Neuron (in vitro differentiated cells): ENCODE measurements at regions not wholly inside any gene's neighbourhood (a gene's known extent, or its start where the extent isn't known, plus 50 kb on each side); places are given as distances from the start of the nearest gene placed in this dataset.
"Not testable (repeated sequence)": the region's sequence is repeated elsewhere in the genome, so short reads cannot be mapped to it uniquely, and the experiment has no call there.

Experiments used
- H2AFZ ChIP-seq: one replicate; pipeline ENCODE4 v1.6.1; 2013; ENCODE audit warnings: low read depth, mild to moderate bottlenecking, inconsistent platforms, low read length, moderate library complexity
- H3K27me3 ChIP-seq: one replicate; pipeline ENCODE4 v1.6.1; 2013; ENCODE audit warnings: low read length; ENCODE audit not compliant: insufficient read depth
- H3K36me3 ChIP-seq: one replicate; pipeline ENCODE4 v1.6.1; 2013; ENCODE audit warnings: low read length; ENCODE audit not compliant: insufficient read depth
- H3K4me1 ChIP-seq: one replicate; pipeline ENCODE4 v1.6.1; 2013; ENCODE audit warnings: low read length; ENCODE audit not compliant: insufficient read depth
- H3K4me3 ChIP-seq: 2 replicates; pipeline ENCODE4 v1.5.1; 2013; ENCODE audit warnings: mild to moderate bottlenecking, low read length, moderate library complexity
- H3K9me3 ChIP-seq: one replicate; pipeline ENCODE4 v1.6.1; 2013; ENCODE audit warnings: low read length

GRCh38 chr7:115642194-115642593 lies 388.4 kb downstream of the TFEC start:
- no peaks in the 10 kb centered on the region for H3K4me1 ChIP-seq
- H3K27me3 ChIP-seq, result no peaks in the 10 kb centered on the region
- H2AFZ ChIP-seq, result no peak overlapping the region
- H3K4me3 ChIP-seq, result no peak overlapping the region
- H3K36me3 ChIP-seq, result no peaks in the 10 kb centered on the region
- H3K9me3 ChIP-seq, result no peaks in the 10 kb centered on the region

GRCh38 chr7:115638853-115639252 lies 391.7 kb downstream of the TFEC start:
- H3K9me3 ChIP-seq, result no peaks in the 10 kb centered on the region
- no peak overlapping the region for H3K4me3 ChIP-seq
- H3K4me1 ChIP-seq, result no peaks in the 10 kb centered on the region
- H3K36me3 ChIP-seq, result no peaks in the 10 kb centered on the region
- no peaks in the 10 kb centered on the region for H3K27me3 ChIP-seq
- H2AFZ ChIP-seq, result no peak overlapping the region

DNA sequence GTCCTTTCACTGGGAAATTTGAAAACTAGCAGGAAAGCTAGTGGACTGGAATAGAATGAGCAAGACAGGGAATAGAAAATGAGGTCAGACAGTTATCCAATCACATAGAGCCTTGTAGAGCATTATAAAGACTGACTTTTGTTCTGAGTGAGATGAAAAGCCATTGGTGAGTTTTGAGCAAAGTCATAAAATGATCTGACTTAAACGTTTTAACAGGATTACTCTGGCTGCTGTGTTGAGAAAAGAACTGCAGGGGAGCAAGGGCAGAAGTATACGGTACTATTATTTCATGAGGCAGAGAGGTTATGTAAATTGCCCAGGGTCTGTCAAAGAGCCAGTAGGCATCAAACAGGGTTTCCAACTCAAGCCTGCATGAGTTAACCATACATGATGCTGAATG lies 393.4 kb downstream of the TFEC start:
- Histone ChIP-seq H3K4me1 (no peaks in the 10 kb centered on the region), H3K27me3 (no peaks in the 10 kb centered on the region), H3K9me3 (no peaks in the 10 kb centered on the region), H3K36me3 (no peaks in the 10 kb centered on the region), H3K4me3 (no peak overlapping the region), H2AFZ (no peak overlapping the region)

GRCh38 chr7:115635876-115636275 lies 394.7 kb downstream of the TFEC start:
- no peaks in the 10 kb centered on the region for H3K9me3 ChIP-seq
- H3K4me1 ChIP-seq, result no peaks in the 10 kb centered on the region
- no peaks in the 10 kb centered on the region for H3K36me3 ChIP-seq
- H3K4me3 ChIP-seq, result no peak overlapping the region
- no peaks in the 10 kb centered on the region for H3K27me3 ChIP-seq
- H2AFZ ChIP-seq, result no peak overlapping the region

GRCh38 chr7:115635376-115635775 lies 395.2 kb downstream of the TFEC start:
- Histone ChIP-seq H3K9me3 (no peaks in the 10 kb centered on the region), H3K27me3 (no peaks in the 10 kb centered on the region), H2AFZ (no peak overlapping the region), H3K4me1 (no peaks in the 10 kb centered on the region), H3K4me3 (no peak overlapping the region), H3K36me3 (no peaks in the 10 kb centered on the region)

GRCh38 chr7:115634633-115635032 lies 395.9 kb downstream of the TFEC start:
- Histone ChIP-seq H3K9me3 (no peaks in the 10 kb centered on the region), H3K36me3 (no peaks in the 10 kb centered on the region), H3K4me3 (no peak overlapping the region), H3K27me3 (no peaks in the 10 kb centered on the region), H2AFZ (no peak overlapping the region), H3K4me1 (no peaks in the 10 kb centered on the region)

GRCh38 chr7:115632636-115633035 lies 397.9 kb downstream of the TFEC start:
- H3K9me3 ChIP-seq, result no peaks in the 10 kb centered on the region
- H3K36me3 ChIP-seq, result no peaks in the 10 kb centered on the region
- no peaks in the 10 kb centered on the region for H3K4me1 ChIP-seq
- H3K4me3 ChIP-seq, result no peak overlapping the region
- H2AFZ ChIP-seq, result no peak overlapping the region
- H3K27me3 ChIP-seq, result no peaks in the 10 kb centered on the region

DNA sequence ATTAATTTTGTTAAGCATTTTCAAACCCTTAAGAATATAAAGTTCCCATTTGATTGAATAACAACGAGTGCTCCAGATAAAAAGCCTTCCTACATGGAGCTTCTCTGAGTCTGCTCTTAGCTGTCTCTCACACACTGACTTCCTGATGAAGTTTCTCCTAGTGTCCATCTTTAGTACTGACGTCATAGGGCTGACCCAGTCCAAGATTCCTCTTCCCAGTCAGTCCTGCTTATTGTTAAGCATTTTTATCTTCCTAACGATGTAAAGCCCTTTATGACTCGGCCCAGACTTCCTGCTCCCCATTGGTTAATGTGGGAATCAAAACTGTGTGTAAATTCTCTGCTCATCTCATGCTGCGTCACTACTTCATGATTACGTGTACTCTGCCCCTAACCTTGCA lies 398.8 kb downstream of the TFEC start:
- no peak overlapping the region for H3K4me3 ChIP-seq
- H3K36me3 ChIP-seq, result no peaks in the 10 kb centered on the region
- no peaks in the 10 kb centered on the region for H3K4me1 ChIP-seq
- H2AFZ ChIP-seq, result no peak overlapping the region
- no peaks in the 10 kb centered on the region for H3K27me3 ChIP-seq
- H3K9me3 ChIP-seq, result no peaks in the 10 kb centered on the region

GRCh38 chr7:115630049-115630448 lies 400.5 kb downstream of the TFEC start:
- H3K36me3 ChIP-seq, result no peaks in the 10 kb centered on the region
- H3K9me3 ChIP-seq, result no peaks in the 10 kb centered on the region
- no peaks in the 10 kb centered on the region for H3K27me3 ChIP-seq

GRCh38 chr7:115618676-115619075 lies 411.9 kb downstream of the TFEC start:
- Histone ChIP-seq H2AFZ (no peak overlapping the region), H3K4me1 (peaks cover 4% of the 10 kb centered on the region), H3K27me3 (no peaks in the 10 kb centered on the region), H3K9me3 (no peaks in the 10 kb centered on the region), H3K36me3 (no peaks in the 10 kb centered on the region), H3K4me3 (no peak overlapping the region)

More at GRCh38 chr7:115630049-115630448, 400.5 kb downstream of the TFEC start:
- H3K4me3 ChIP-seq, result no peak overlapping the region
- no peak overlapping the region for H2AFZ ChIP-seq
- no peaks in the 10 kb centered on the region for H3K4me1 ChIP-seq

DNA sequence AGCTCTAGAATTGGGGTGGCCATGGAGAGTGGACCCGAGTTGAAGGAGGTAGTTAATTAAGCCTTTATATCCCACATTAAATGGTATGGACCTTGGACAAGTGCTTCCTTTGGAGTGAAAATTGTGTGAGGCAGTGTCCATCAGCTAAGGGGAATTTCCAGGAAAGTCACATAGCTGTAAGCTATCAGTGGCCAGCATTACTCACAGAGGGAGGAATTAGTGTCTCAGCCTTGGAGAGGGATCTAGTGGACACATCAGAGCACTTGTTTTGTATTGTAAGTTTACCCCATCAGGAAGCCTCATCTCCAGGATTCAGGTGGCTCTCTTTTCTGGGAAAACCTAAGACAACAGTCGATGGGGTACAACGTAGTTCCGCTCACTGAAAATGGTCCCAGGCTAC lies 416.7 kb downstream of the TFEC start:
- H3K36me3 ChIP-seq, result no peaks in the 10 kb centered on the region
- no peaks in the 10 kb centered on the region for H3K27me3 ChIP-seq
- H3K4me1 ChIP-seq, result no peaks in the 10 kb centered on the region
- no peak overlapping the region for H3K4me3 ChIP-seq
- H2AFZ ChIP-seq, result no peak overlapping the region
- H3K9me3 ChIP-seq, result no peaks in the 10 kb centered on the region

DNA sequence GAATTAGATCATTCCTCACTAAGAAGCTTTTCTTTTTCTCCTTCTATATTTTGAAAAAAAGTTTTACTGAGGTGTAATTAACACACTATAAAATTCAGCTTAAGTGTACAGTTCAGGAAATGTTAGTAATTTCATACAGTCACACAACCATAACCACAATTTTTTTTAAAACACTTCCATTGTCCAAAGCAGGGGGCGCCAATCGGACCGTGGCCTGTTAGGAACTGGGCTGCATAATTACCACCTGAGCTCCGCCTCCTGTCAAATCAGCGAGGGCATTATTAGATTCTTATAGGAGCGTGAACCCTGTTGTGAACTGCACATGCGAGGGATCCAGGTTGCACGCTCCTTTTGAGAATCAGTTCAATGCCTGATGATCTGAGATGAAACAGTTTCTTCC lies 427.1 kb downstream of the TFEC start:
- Histone ChIP-seq H3K4me3 (no peak overlapping the region), H3K36me3 (no peaks in the 10 kb centered on the region), H3K9me3 (no peaks in the 10 kb centered on the region), H3K27me3 (no peaks in the 10 kb centered on the region), H2AFZ (no peak overlapping the region), H3K4me1 (no peaks in the 10 kb centered on the region)

DNA sequence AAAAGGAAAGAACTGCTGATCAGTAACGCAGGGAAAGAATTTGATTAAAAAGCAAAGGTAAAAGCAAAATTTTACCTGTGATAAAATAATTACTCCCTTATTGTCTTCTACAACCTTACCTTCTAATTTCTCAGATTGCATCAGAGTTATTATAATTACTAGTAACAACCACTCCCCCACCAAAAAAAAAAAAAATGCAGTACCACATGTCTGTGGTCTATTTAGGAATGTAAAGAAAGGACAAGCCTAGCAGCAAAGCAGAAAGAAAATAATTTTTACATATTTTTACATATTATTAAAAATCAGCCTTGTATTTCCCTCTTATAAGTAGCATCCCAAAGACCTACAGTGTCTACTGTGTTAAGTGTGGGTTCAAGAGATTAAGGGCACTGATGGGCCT lies 430.4 kb downstream of the TFEC start:
- Histone ChIP-seq H2AFZ (no peak overlapping the region), H3K9me3 (no peaks in the 10 kb centered on the region), H3K4me1 (no peaks in the 10 kb centered on the region), H3K36me3 (no peaks in the 10 kb centered on the region), H3K27me3 (no peaks in the 10 kb centered on the region), H3K4me3 (no peak overlapping the region)

DNA sequence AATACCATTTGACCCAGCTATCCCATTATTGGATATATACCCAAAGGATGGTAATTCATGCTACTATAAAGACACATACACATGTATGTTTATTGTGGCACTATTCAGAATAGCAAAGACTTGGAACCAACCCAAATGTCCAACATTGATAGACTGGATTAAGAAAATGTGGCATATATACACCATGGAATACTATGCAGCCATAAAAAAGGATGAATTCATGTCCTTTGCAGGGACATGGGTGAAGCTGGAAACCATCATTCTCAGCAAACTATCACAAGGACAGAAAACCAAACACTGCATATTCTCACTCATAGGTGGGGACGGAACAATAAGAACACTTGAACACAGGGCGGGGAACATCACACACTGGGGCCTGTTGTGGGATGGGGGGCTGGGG lies 431.4 kb downstream of the TFEC start:
- H2AFZ ChIP-seq, H3K27me3 ChIP-seq, H3K9me3 ChIP-seq, H3K36me3 ChIP-seq, H3K4me1 ChIP-seq, H3K4me3 ChIP-seq: not testable (repeated sequence)
